Endothelial cell of umbilical vein (primary cell): ENCODE measurements at regions not wholly inside any gene's neighbourhood (a gene's known extent, or its start where the extent isn't known, plus 50 kb on each side); places are given as distances from the start of the nearest gene placed in this dataset.

Experiments used
- BruUV-seq: library from RNA; stranded (reverse); fragments of 400-500 nt; replicated peaks from 2 replicates; lab custom pipeline; 2021; lab: Mats Ljungman, UMichigan
- CTCF ChIA-PET: fragments of 300-600, 350-600 bp; sonication (Branson Sonifier 250); formaldehyde crosslinking; loops from one replicate; lab custom pipeline; 2021; ENCODE audit warnings: antibody characterized with exemption, inconsistent platforms; lab: Charles Lee
- POLR2A ChIA-PET: fragments of 300-600, 350-600 bp; sonication (Branson Sonifier 250); formaldehyde crosslinking; loops from one replicate; lab custom pipeline; 2021; ENCODE audit warnings: antibody characterized with exemption, inconsistent platforms; lab: Charles Lee
- DNase-seq: peaks from one replicate; pipeline ENCODE4 v3.0.0-alpha.2; 2011; ENCODE audit warnings: low read depth, low spot score
- FAIRE-seq: peaks from 2 replicates; lab custom pipeline; 2011; peaks lifted over from hg19 to GRCh38; lab: Jason Lieb, UNC
- H2AFZ ChIP-seq: 2 replicates; pipeline ENCODE4 v1.6.0; 2012; ENCODE audit warnings: low read depth, low read length, control low read depth, inconsistent platforms
- H3K27ac ChIP-seq: 2 replicates; pipeline ENCODE4 v1.5.1; 2011; ENCODE audit warnings: low read depth, mild to moderate bottlenecking, control low read depth, low read length, moderate library complexity; ENCODE audit not compliant: insufficient read depth
- H3K27me3 ChIP-seq, 2 experiments: 2 replicates each; pipeline versions ENCODE4 v1.6.0 to v1.6.1; 2011; ENCODE audit warnings: low read length in 2 of 2, mixed read lengths in 1 of 2; ENCODE audit not compliant: control insufficient read depth in 2 of 2, insufficient read depth in 2 of 2
- H3K36me3 ChIP-seq, 2 experiments: 2 replicates in 1 of 2; 3 replicates in 1 of 2; pipeline ENCODE4 v1.5.1; 2011; ENCODE audit warnings: low read length in 2 of 2, mild to moderate bottlenecking in 1 of 2, moderate library complexity in 1 of 2; ENCODE audit not compliant: control insufficient read depth in 2 of 2, insufficient read depth in 2 of 2; ENCODE audit errors: extremely low read depth in 1 of 2
- H3K4me1 ChIP-seq: 3 replicates; pipeline ENCODE4 v1.5.1; 2011; ENCODE audit warnings: mild to moderate bottlenecking, low read length; ENCODE audit not compliant: control insufficient read depth, insufficient read depth; ENCODE audit errors: extremely low read depth
- H3K4me2 ChIP-seq: 2 replicates; pipeline ENCODE4 v1.6.1; 2011; ENCODE audit warnings: low read length, control low read depth, mixed read lengths; ENCODE audit not compliant: insufficient read depth
- H3K4me3 ChIP-seq, 3 experiments: fragments of 200-600 bp in 1 of 3; sonication (generic), shearing (Covaris generic) in 1 of 3; replicated peaks in 1 of 3; 2 replicates each; pipeline ENCODE4 v1.5.1; 2011 to 2016; ENCODE audit warnings: control low read depth in 3 of 3, low read length in 3 of 3, mild to moderate bottlenecking in 2 of 3, inconsistent platforms in 1 of 3, low read depth in 1 of 3, moderate library complexity in 1 of 3; ENCODE audit not compliant: insufficient read depth in 1 of 3
- H3K79me2 ChIP-seq: 2 replicates; pipeline ENCODE4 v1.6.0; 2012; ENCODE audit warnings: low read length, inconsistent platforms; ENCODE audit not compliant: control insufficient read depth, insufficient read depth
- H3K9ac ChIP-seq: replicated peaks from 2 replicates; pipeline ENCODE3; 2011; ENCODE audit warnings: low read length, control low read depth; ENCODE audit not compliant: insufficient read depth; ENCODE audit errors: extremely low read depth
- H3K9me1 ChIP-seq: replicated peaks from 3 replicates; pipeline ENCODE4 v1.6.0; 2011; ENCODE audit warnings: mild to moderate bottlenecking, low read length; ENCODE audit not compliant: control insufficient read depth, insufficient read depth; ENCODE audit errors: extremely low read depth
- H3K9me3 ChIP-seq: replicated peaks from 2 replicates; pipeline ENCODE4 v1.5.1; 2012; ENCODE audit warnings: low read length, inconsistent platforms; ENCODE audit not compliant: control insufficient read depth, insufficient read depth
- H4K20me1 ChIP-seq: replicated peaks from 2 replicates; pipeline ENCODE3; 2011; ENCODE audit warnings: mild to moderate bottlenecking, low read length; ENCODE audit not compliant: control insufficient read depth, insufficient read depth; ENCODE audit errors: extremely low read depth
- CTCF ChIP-seq, 2 donors: IDR thresholded peaks; 1 replicate in 1 of 2; 2 replicates in 1 of 2; pipeline ENCODE4 v1.5.1; 2011; ENCODE audit warnings: low read length in 2 of 2, mild to moderate bottlenecking in 2 of 2, moderate library complexity in 2 of 2, control low read depth in 1 of 2, inconsistent platforms in 1 of 2, low read depth in 1 of 2; ENCODE audit not compliant: insufficient read depth in 1 of 2; ENCODE audit errors: extremely low read depth in 1 of 2
- EZH2 ChIP-seq: IDR thresholded peaks from 2 replicates; pipeline ENCODE4 v1.6.1; 2012; ENCODE audit warnings: borderline replicate concordance, low read depth, mild to moderate bottlenecking, moderate library complexity, low read length, inconsistent platforms; ENCODE audit not compliant: severe bottlenecking
- FOS ChIP-seq: IDR thresholded peaks from 2 replicates; pipeline ENCODE4 v1.6.1; 2011; ENCODE audit warnings: mild to moderate bottlenecking, low read length, moderate library complexity, borderline replicate concordance; ENCODE audit not compliant: insufficient read depth
- GATA2 ChIP-seq: IDR thresholded peaks from 2 replicates; pipeline ENCODE4 v1.7.0; 2011; ENCODE audit warnings: low read depth, mild to moderate bottlenecking, moderate library complexity, mixed read lengths, low read length; ENCODE audit not compliant: insufficient read length, insufficient read depth
- JUN ChIP-seq: IDR thresholded peaks from 2 replicates; pipeline ENCODE4 v1.6.1; 2011; ENCODE audit warnings: borderline replicate concordance, low read depth; ENCODE audit not compliant: insufficient read length, insufficient read depth
- MAX ChIP-seq: IDR thresholded peaks from 2 replicates; pipeline ENCODE4 v1.6.1; 2011; ENCODE audit not compliant: insufficient read depth, insufficient read length
- MYC ChIP-seq: IDR thresholded peaks from one replicate; pipeline ENCODE4 v1.6.1; 2011; ENCODE audit warnings: mild to moderate bottlenecking, low read depth, low read length
- POLR2A ChIP-seq: IDR thresholded peaks from 2 replicates; pipeline ENCODE4 v1.6.1; 2012; ENCODE audit warnings: low read depth, mild to moderate bottlenecking, control low read depth, low read length
- POLR2AphosphoS5 ChIP-seq: IDR thresholded peaks from 2 replicates; pipeline ENCODE4 v1.6.1; 2012; ENCODE audit warnings: low read depth, mild to moderate bottlenecking, control low read depth, low read length, moderate library complexity; ENCODE audit not compliant: insufficient read depth
- dilution Hi-C: fragments of 300-500 bp; cut with MboI; formaldehyde crosslinking; loops from one replicate; pipeline ENCODE4 v1.15.0; 2019; ENCODE audit warnings: low sequenced_read_pairs; ENCODE audit not compliant: extremely low pct_ligation_motif_present
- intact Hi-C: fragments of 100-400 bp; cut with micrococcal nuclease; formaldehyde crosslinking; loops from one replicate; pipeline ENCODE4 v1.10.0; 2022

- no peak overlapping the region for H3K4me2 ChIP-seq
- intact Hi-C loops = no loop called here
- peaks cover 3% of the 10 kb centered on the region for H3K9me3 ChIP-seq
- FAIRE-seq = no peak
- H3K79me2 ChIP-seq = no peaks in the 10 kb centered on the region
- no peaks in the 10 kb centered on the region for H3K9me1 ChIP-seq
- ChIA-PET POLR2A (no interaction called here), CTCF (no interaction called here)
- dilution Hi-C loops = no loop called here
- no peak overlapping the region for H3K27ac ChIP-seq
- H3K4me3 ChIP-seq = no peak overlapping the region
- no peaks in the 10 kb centered on the region for H4K20me1 ChIP-seq
- H3K36me3 ChIP-seq = no peaks in the 10 kb centered on the region
- no peaks in the 10 kb centered on the region for H3K27me3 ChIP-seq
- BruUV-seq = no TSS peak
- no peak for DNase-seq
- H2AFZ ChIP-seq = no peak overlapping the region
- no peak for TF ChIP-seq EZH2
- TF ChIP-seq GATA2 = no peak
- TF ChIP-seq MYC = no peak
- no peak for TF ChIP-seq FOS
- no peak overlapping the region for H3K9ac ChIP-seq
- H3K4me1 ChIP-seq = no peaks in the 10 kb centered on the region
These were observed 527.6 kb upstream of the MEX3C start for GRCh38 chr18:51724790-51725721.

GRCh38 chr18:51726614-51727013, 529.1 kb upstream of the MEX3C start:
- Histone ChIP-seq H3K27me3 (no peaks in the 10 kb centered on the region), H3K4me1 (no peaks in the 10 kb centered on the region), H3K9ac (no peak overlapping the region), H3K4me2 (no peak overlapping the region), H2AFZ (no peak overlapping the region), H3K9me1 (no peaks in the 10 kb centered on the region), H4K20me1 (no peaks in the 10 kb centered on the region), H3K79me2 (no peaks in the 10 kb centered on the region), H3K27ac (no peak overlapping the region), H3K9me3 (peaks cover 3% of the 10 kb centered on the region), H3K4me3 (no peak overlapping the region), H3K36me3 (no peaks in the 10 kb centered on the region)
- dilution Hi-C loops (no loop called here), intact Hi-C loops (no loop called here)
- no peak for DNase-seq
- POLR2A ChIA-PET = no interaction called here
- BruUV-seq = no TSS peak
- TF ChIP-seq MAX (no peak), POLR2A (no peak), MYC (no peak), FOS (no peak), JUN (no peak), EZH2 (no peak), GATA2 (no peak), POLR2AphosphoS5 (no peak), CTCF (IDR thresholded peaks at IDR 0.05; ENCODE audit: extremely low read depth in 1 of 2, insufficient read depth in 1 of 2, low read depth in 1 of 2, low read length in 2 of 2) (no peak)
- no peak for FAIRE-seq
- CTCF ChIA-PET = no interaction called here
